Astrocyte of the cerebellum (primary cell): ENCODE measurements at regions not wholly inside any gene's neighbourhood (a gene's known extent, or its start where the extent isn't known, plus 50 kb on each side); places are given as distances from the start of the nearest gene placed in this dataset.

Source experiments
- DNase-seq: peaks from one replicate; pipeline ENCODE4 v3.0.0-alpha.2; 2011; ENCODE audit warnings: low read depth
- H3K4me3 ChIP-seq: 2 replicates; pipeline ENCODE4 v1.5.1; 2011; ENCODE audit warnings: mild to moderate bottlenecking, low read depth, low read length, moderate library complexity
- in situ Hi-C: cut with HindIII; loops from 2 replicates; pipeline ENCODE4 v1.10.0; 2017; ENCODE audit warnings: low sequenced_read_pairs
- TF ChIP-seq, protein P1 (sequence below): IDR thresholded peaks from 2 replicates; pipeline ENCODE4 v1.5.1; 2012; ENCODE audit warnings: low read length, low read depth, moderate library complexity, mild to moderate bottlenecking; ENCODE audit errors: missing control alignments

- TF ChIP-seq, protein P1, sequence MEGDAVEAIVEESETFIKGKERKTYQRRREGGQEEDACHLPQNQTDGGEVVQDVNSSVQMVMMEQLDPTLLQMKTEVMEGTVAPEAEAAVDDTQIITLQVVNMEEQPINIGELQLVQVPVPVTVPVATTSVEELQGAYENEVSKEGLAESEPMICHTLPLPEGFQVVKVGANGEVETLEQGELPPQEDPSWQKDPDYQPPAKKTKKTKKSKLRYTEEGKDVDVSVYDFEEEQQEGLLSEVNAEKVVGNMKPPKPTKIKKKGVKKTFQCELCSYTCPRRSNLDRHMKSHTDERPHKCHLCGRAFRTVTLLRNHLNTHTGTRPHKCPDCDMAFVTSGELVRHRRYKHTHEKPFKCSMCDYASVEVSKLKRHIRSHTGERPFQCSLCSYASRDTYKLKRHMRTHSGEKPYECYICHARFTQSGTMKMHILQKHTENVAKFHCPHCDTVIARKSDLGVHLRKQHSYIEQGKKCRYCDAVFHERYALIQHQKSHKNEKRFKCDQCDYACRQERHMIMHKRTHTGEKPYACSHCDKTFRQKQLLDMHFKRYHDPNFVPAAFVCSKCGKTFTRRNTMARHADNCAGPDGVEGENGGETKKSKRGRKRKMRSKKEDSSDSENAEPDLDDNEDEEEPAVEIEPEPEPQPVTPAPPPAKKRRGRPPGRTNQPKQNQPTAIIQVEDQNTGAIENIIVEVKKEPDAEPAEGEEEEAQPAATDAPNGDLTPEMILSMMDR = no peak
- in situ Hi-C loops = no loop called here
- no peak overlapping the region for H3K4me3 ChIP-seq
- DNase-seq = no peak
Observed at GRCh38 chr16:86033971-86034370, 135.0 kb downstream of the IRF8 start.

- TF ChIP-seq, protein P1 = no peak
- in situ Hi-C loops = no loop called here
- no peak overlapping the region for H3K4me3 ChIP-seq
- no peak for DNase-seq
Observed at GRCh38 chr16:86034421-86034919, 135.5 kb downstream of the IRF8 start.

DNA sequence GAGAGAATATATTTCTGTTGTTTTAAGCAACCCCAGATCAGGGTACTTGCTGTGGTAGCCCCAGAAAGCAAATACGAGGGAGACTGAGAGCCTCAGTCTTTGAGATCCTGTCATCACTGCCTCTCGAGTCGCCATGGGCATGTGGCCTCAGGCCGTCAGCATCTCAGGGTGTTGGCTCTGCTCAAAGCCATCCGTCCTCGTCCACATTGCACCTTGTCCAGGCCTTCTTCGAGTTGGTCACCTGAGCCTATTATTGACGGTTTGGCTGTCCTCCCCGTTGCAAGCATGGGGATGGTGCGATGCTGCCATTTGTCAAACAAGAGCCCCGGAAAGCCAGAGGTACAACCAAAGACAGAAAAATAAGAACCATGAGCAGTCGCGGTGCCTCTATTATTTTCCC, 136.9 kb downstream of the IRF8 start:
- no peak overlapping the region for H3K4me3 ChIP-seq
- TF ChIP-seq, protein P1 = no peak
- DNase-seq = no peak
- in situ Hi-C loops = no loop called here

GRCh38 chr16:86037999-86038925, 139.3 kb downstream of the IRF8 start:
- no peak for DNase-seq
- TF ChIP-seq, protein P1 = no peak
- H3K4me3 ChIP-seq = no peak overlapping the region
- in situ Hi-C loops = no loop called here

- in situ Hi-C loops = no loop called here
- H3K4me3 ChIP-seq = no peak overlapping the region
- DNase-seq = no peak
- TF ChIP-seq, protein P1 = no peak
Observed at GRCh38 chr16:86038926-86039310, 140.0 kb downstream of the IRF8 start.

GRCh38 chr16:86039606-86040005, 140.6 kb downstream of the IRF8 start:
- TF ChIP-seq, protein P1 = no peak
- DNase-seq = no peak
- in situ Hi-C loops = no loop called here
- H3K4me3 ChIP-seq = no peak overlapping the region
